ENCODE measurements at regions not wholly inside any gene's neighbourhood (a gene's known extent, or its start where the extent isn't known, plus 50 kb on each side); places are given as distances from the start of the nearest gene placed in this dataset.

GRCh38 chr2:104016801-104017200, 837.1 kb upstream of the POU3F3 start:
- no peak for FAIRE-seq

GRCh38 chr2:104023306-104023705, 830.6 kb upstream of the POU3F3 start:
- FAIRE-seq (no peak), DNase-seq (ENCODE audit: insufficient read length, low spot score) (no peak)
- TF ChIP-seq POLR2A (IDR thresholded peaks at IDR 0.05; ENCODE audit: low read depth, low read length), result no peak

More at GRCh38 chr2:104016801-104017200, 837.1 kb upstream of the POU3F3 start:
- DNase-seq (ENCODE audit: insufficient read length, low spot score), result no peak
- no peak for TF ChIP-seq POLR2A (IDR thresholded peaks at IDR 0.05; ENCODE audit: low read depth, low read length)

- FAIRE-seq, result no peak
- DNase-seq (ENCODE audit: insufficient read length, low spot score), result no peak
- no peak for TF ChIP-seq POLR2A (IDR thresholded peaks at IDR 0.05; ENCODE audit: low read depth, low read length)
These were observed 830.1 kb upstream of the POU3F3 start for GRCh38 chr2:104023765-104024164.

- DNase-seq (ENCODE audit: insufficient read length, low spot score), result no peak
- TF ChIP-seq POLR2A (IDR thresholded peaks at IDR 0.05; ENCODE audit: low read depth, low read length), result no peak
- FAIRE-seq, result no peak
These were observed 828.6 kb upstream of the POU3F3 start for GRCh38 chr2:104025295-104025694.

GRCh38 chr2:104026725-104027124, 827.2 kb upstream of the POU3F3 start:
- no peak for DNase-seq (ENCODE audit: insufficient read length, low spot score)
- no peak for FAIRE-seq
- no peak for TF ChIP-seq POLR2A (IDR thresholded peaks at IDR 0.05; ENCODE audit: low read depth, low read length)

GRCh38 chr2:104027321-104027720, 826.6 kb upstream of the POU3F3 start:
- FAIRE-seq (no peak), DNase-seq (ENCODE audit: insufficient read length, low spot score) (no peak)
- no peak for TF ChIP-seq POLR2A (IDR thresholded peaks at IDR 0.05; ENCODE audit: low read depth, low read length)

- DNase-seq (ENCODE audit: insufficient read length, low spot score) (no peak), FAIRE-seq (no peak)
- no peak for TF ChIP-seq POLR2A (IDR thresholded peaks at IDR 0.05; ENCODE audit: low read depth, low read length)
These were observed 825.9 kb upstream of the POU3F3 start for GRCh38 chr2:104028061-104028460.

GRCh38 chr2:104033399-104033798, 820.5 kb upstream of the POU3F3 start:
- no peak for DNase-seq (ENCODE audit: insufficient read length, low spot score)
- TF ChIP-seq POLR2A (IDR thresholded peaks at IDR 0.05; ENCODE audit: low read depth, low read length), result no peak
- no peak for FAIRE-seq

GRCh38 chr2:104040771-104041170, 813.1 kb upstream of the POU3F3 start:
- TF ChIP-seq POLR2A (IDR thresholded peaks at IDR 0.05; ENCODE audit: low read depth, low read length), result no peak
- no peak for DNase-seq (ENCODE audit: insufficient read length, low spot score)
- no peak for FAIRE-seq

- FAIRE-seq (no peak), DNase-seq (ENCODE audit: insufficient read length, low spot score) (no peak)
- TF ChIP-seq POLR2A (IDR thresholded peaks at IDR 0.05; ENCODE audit: low read depth, low read length), result no peak
These were observed 812.6 kb upstream of the POU3F3 start for GRCh38 chr2:104041351-104041750.

- FAIRE-seq, result no peak
- TF ChIP-seq POLR2A (IDR thresholded peaks at IDR 0.05; ENCODE audit: low read depth, low read length), result no peak
- DNase-seq (ENCODE audit: insufficient read length, low spot score), result no peak
These were observed 810.1 kb upstream of the POU3F3 start for GRCh38 chr2:104043864-104044263.

GRCh38 chr2:104045071-104045470, 808.8 kb upstream of the POU3F3 start:
- FAIRE-seq, result no peak
- DNase-seq (ENCODE audit: insufficient read length, low spot score), result no peak
- TF ChIP-seq POLR2A (IDR thresholded peaks at IDR 0.05; ENCODE audit: low read depth, low read length), result no peak

GRCh38 chr2:104046466-104046865, 807.4 kb upstream of the POU3F3 start:
- FAIRE-seq, result no peak
- DNase-seq (ENCODE audit: insufficient read length, low spot score), result no peak
- TF ChIP-seq POLR2A (IDR thresholded peaks at IDR 0.05; ENCODE audit: low read depth, low read length), result no peak

GRCh38 chr2:104047516-104047915, 806.4 kb upstream of the POU3F3 start:
- DNase-seq (ENCODE audit: insufficient read length, low spot score) (no peak), FAIRE-seq (no peak)
- no peak for TF ChIP-seq POLR2A (IDR thresholded peaks at IDR 0.05; ENCODE audit: low read depth, low read length)

- no peak for TF ChIP-seq POLR2A (IDR thresholded peaks at IDR 0.05; ENCODE audit: low read depth, low read length)
- no peak for DNase-seq (ENCODE audit: insufficient read length, low spot score)
- no peak for FAIRE-seq
These were observed 804.5 kb upstream of the POU3F3 start for GRCh38 chr2:104049438-104049837.

- no peak for TF ChIP-seq POLR2A (IDR thresholded peaks at IDR 0.05; ENCODE audit: low read depth, low read length)
- FAIRE-seq (no peak), DNase-seq (ENCODE audit: insufficient read length, low spot score) (no peak)
These were observed 803.9 kb upstream of the POU3F3 start for GRCh38 chr2:104049981-104050380.

Data from H54 (cell line).